Activated T-cell treated with anti-CD3 and anti-CD28 coated beads for 4 hours (primary cell): ENCODE measurements at regions not wholly inside any gene's neighbourhood (a gene's known extent, or its start where the extent isn't known, plus 50 kb on each side); places are given as distances from the start of the nearest gene placed in this dataset.

Experiments used
- DNase-seq: peaks from one replicate; pipeline ENCODE4 v3.0.0-alpha.2; 2020

- no peak for DNase-seq
Observed at GRCh38 chr5:54601411-54602230, 84.1 kb downstream of the SNX18 start.
